DOHH2 (cell line): ENCODE measurements at regions not wholly inside any gene's neighbourhood (a gene's known extent, or its start where the extent isn't known, plus 50 kb on each side); places are given as distances from the start of the nearest gene placed in this dataset.
"Not testable (repeated sequence)": the region's sequence is repeated elsewhere in the genome, so short reads cannot be mapped to it uniquely, and the experiment has no call there.

Experiments used
- H3F3A ChIP-seq: fragments of 200-600 bp; sonication (generic), shearing (Covaris generic); 2 replicates; pipeline ENCODE4 v1.6.0; 2016; ENCODE audit warnings: antibody characterized with exemption, mild to moderate bottlenecking; ENCODE audit not compliant: control insufficient read depth, insufficient read depth
- H3K27ac ChIP-seq: fragments of 200-600 bp; sonication (generic); 2 replicates; pipeline ENCODE4 v1.5.1; 2014; ENCODE audit warnings: low read depth, mild to moderate bottlenecking, low read length, moderate library complexity
- H3K27me3 ChIP-seq: fragments of 200-600 bp; sonication (generic); 2 replicates; pipeline ENCODE4 v1.6.1; 2014; ENCODE audit warnings: mild to moderate bottlenecking, low read length, mixed read lengths; ENCODE audit not compliant: control insufficient read depth
- H3K36me3 ChIP-seq: fragments of 200-600 bp; sonication (generic); 2 replicates; pipeline ENCODE4 v1.6.1; 2014; ENCODE audit warnings: mild to moderate bottlenecking, low read length, moderate library complexity, mixed read lengths; ENCODE audit not compliant: control insufficient read depth
- H3K4me1 ChIP-seq: fragments of 200-600 bp; sonication (generic); 2 replicates; pipeline ENCODE4 v1.6.1; 2014; ENCODE audit warnings: mild to moderate bottlenecking, low read length, mixed read lengths; ENCODE audit not compliant: control insufficient read depth
- H3K4me2 ChIP-seq: fragments of 200-600 bp; sonication (generic); 2 replicates; pipeline ENCODE4 v1.6.0; 2014; ENCODE audit warnings: mild to moderate bottlenecking, low read length, moderate library complexity
- H3K4me3 ChIP-seq: fragments of 200-600 bp; sonication (generic); 2 replicates; pipeline ENCODE4 v1.5.1; 2014; ENCODE audit warnings: mild to moderate bottlenecking, low read length, mixed read lengths
- H3K79me2 ChIP-seq: fragments of 200-600 bp; sonication (generic); 2 replicates; pipeline ENCODE4 v1.6.1; 2014; ENCODE audit warnings: mild to moderate bottlenecking, low read length, mixed read lengths; ENCODE audit not compliant: control insufficient read depth
- H3K9me2 ChIP-seq: fragments of 200-600 bp; sonication (generic); replicated peaks from 2 replicates; pipeline ENCODE4 v1.6.1; 2014; ENCODE audit warnings: mild to moderate bottlenecking, low read length, mixed read lengths; ENCODE audit not compliant: control insufficient read depth
- H3K9me3 ChIP-seq: fragments of 200-600 bp; sonication (generic); 2 replicates; pipeline ENCODE4 v1.6.1; 2014; ENCODE audit warnings: antibody characterized with exemption, low read length, mixed read lengths; ENCODE audit not compliant: control insufficient read depth, insufficient read depth
- H4K20me1 ChIP-seq: fragments of 200-600 bp; sonication (generic); 2 replicates; pipeline ENCODE4 v1.6.0; 2014; ENCODE audit warnings: low read depth, mild to moderate bottlenecking, antibody characterized with exemption, low read length, moderate library complexity; ENCODE audit not compliant: control insufficient read depth, insufficient read depth
- EZH2phosphoT487 ChIP-seq: fragments of 200-600 bp; sonication (generic); IDR thresholded peaks from 2 replicates; pipeline ENCODE4 v1.6.1; 2017; ENCODE audit warnings: borderline replicate concordance, mild to moderate bottlenecking, antibody characterized with exemption, low read length, moderate library complexity, mixed read lengths
- TF ChIP-seq, protein P1 (sequence below): fragments of 200-600 bp; sonication (generic); IDR thresholded peaks from one replicate; pipeline ENCODE4 v1.5.1; 2014; ENCODE audit warnings: antibody characterized with exemption, mild to moderate bottlenecking, low read depth, low read length; ENCODE audit not compliant: poor library complexity, severe bottlenecking

DNA sequence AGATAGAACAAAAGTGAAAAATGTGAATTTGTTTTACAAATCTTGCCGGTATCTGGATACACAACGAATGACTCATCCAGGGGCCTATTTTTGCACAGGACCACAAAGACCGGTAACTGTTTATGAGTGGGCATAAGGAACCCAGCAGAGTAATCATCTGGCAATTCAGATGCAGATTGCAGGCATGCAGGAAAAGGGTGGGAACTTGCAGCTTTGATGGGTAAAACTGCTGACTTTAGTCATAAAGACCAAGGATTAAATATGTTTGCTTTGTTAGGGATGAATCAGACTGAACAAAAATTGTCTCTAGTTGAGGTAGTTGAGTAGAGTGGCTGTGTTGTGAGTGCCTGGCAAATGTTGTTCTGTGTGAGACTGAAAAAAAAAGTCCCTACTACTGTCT, 309.6 kb upstream of the CCNH start:
- H4K20me1 ChIP-seq, result no peaks in the 10 kb centered on the region
- no peaks in the 10 kb centered on the region for H3K27me3 ChIP-seq
- H3K27ac ChIP-seq, result no peak overlapping the region
- H3K9me2 ChIP-seq, result no peaks in the 10 kb centered on the region
- H3K36me3 ChIP-seq, result no peaks in the 10 kb centered on the region
- no peaks in the 10 kb centered on the region for H3F3A ChIP-seq
- TF ChIP-seq EZH2phosphoT487, result no peak
- TF ChIP-seq, protein P1, sequence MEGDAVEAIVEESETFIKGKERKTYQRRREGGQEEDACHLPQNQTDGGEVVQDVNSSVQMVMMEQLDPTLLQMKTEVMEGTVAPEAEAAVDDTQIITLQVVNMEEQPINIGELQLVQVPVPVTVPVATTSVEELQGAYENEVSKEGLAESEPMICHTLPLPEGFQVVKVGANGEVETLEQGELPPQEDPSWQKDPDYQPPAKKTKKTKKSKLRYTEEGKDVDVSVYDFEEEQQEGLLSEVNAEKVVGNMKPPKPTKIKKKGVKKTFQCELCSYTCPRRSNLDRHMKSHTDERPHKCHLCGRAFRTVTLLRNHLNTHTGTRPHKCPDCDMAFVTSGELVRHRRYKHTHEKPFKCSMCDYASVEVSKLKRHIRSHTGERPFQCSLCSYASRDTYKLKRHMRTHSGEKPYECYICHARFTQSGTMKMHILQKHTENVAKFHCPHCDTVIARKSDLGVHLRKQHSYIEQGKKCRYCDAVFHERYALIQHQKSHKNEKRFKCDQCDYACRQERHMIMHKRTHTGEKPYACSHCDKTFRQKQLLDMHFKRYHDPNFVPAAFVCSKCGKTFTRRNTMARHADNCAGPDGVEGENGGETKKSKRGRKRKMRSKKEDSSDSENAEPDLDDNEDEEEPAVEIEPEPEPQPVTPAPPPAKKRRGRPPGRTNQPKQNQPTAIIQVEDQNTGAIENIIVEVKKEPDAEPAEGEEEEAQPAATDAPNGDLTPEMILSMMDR, result no peak
- H3K4me3 ChIP-seq, result no peak overlapping the region
- H3K4me1 ChIP-seq, result no peaks in the 10 kb centered on the region
- H3K4me2 ChIP-seq, result no peak overlapping the region
- H3K79me2 ChIP-seq, result no peaks in the 10 kb centered on the region
- H3K9me3 ChIP-seq, result no peaks in the 10 kb centered on the region; the same call in 1 of the 2 replicates

- H3K27ac ChIP-seq, H3K79me2 ChIP-seq, H3K9me3 ChIP-seq, H3K4me1 ChIP-seq, H4K20me1 ChIP-seq, H3K9me2 ChIP-seq, H3K27me3 ChIP-seq, H3K4me3 ChIP-seq, H3K36me3 ChIP-seq, H3F3A ChIP-seq, H3K4me2 ChIP-seq: not testable (repeated sequence)
Measured at GRCh38 chr5:87718224-87718925, 305.6 kb upstream of the CCNH start.

- no peaks in the 10 kb centered on the region for H4K20me1 ChIP-seq
- no peak overlapping the region for H3K4me3 ChIP-seq
- H3K9me3 ChIP-seq, result no peaks in the 10 kb centered on the region; the same call in 1 of the 2 replicates
- H3K27ac ChIP-seq, result no peak overlapping the region
- no peak overlapping the region for H3K4me2 ChIP-seq
- H3K36me3 ChIP-seq, result no peaks in the 10 kb centered on the region
- H3K9me2 ChIP-seq, result no peaks in the 10 kb centered on the region
- H3K4me1 ChIP-seq, result no peaks in the 10 kb centered on the region
- H3F3A ChIP-seq, result no peaks in the 10 kb centered on the region
- no peak for TF ChIP-seq EZH2phosphoT487
- TF ChIP-seq, protein P1, result no peak
- H3K79me2 ChIP-seq, result no peaks in the 10 kb centered on the region
- H3K27me3 ChIP-seq, result no peaks in the 10 kb centered on the region
Measured at GRCh38 chr5:87717761-87718160, 305.0 kb upstream of the CCNH start.

GRCh38 chr5:87705876-87706275, 293.1 kb upstream of the CCNH start:
- Histone ChIP-seq H3K36me3 (no peaks in the 10 kb centered on the region), H3F3A (no peaks in the 10 kb centered on the region), H3K9me3 (no peaks in the 10 kb centered on the region; the same call in 1 of the 2 replicates), H3K79me2 (no peaks in the 10 kb centered on the region), H3K4me2 (no peak overlapping the region), H3K9me2 (peaks cover 2% of the 10 kb centered on the region; the same call in 1 of the 2 replicates), H3K4me1 (no peaks in the 10 kb centered on the region), H4K20me1 (no peaks in the 10 kb centered on the region), H3K27me3 (no peaks in the 10 kb centered on the region), H3K4me3 (no peak overlapping the region), H3K27ac (no peak overlapping the region)
- no peak for TF ChIP-seq EZH2phosphoT487
- TF ChIP-seq, protein P1, result no peak
